ENCODE measurements at regions not wholly inside any gene's neighbourhood (a gene's known extent, or its start where the extent isn't known, plus 50 kb on each side); places are given as distances from the start of the nearest gene placed in this dataset.

- TF ChIP-seq JUN (CRISPR knock-in tag; IDR thresholded peaks at IDR 0.05) (no peak), PREB (CRISPR knock-in tag; IDR thresholded peaks at IDR 0.05; ENCODE audit: borderline replicate concordance) (no peak), CTCF (IDR thresholded peaks at IDR 0.05) (no peak), ZSCAN18 (CRISPR knock-in tag; IDR thresholded peaks at IDR 0.05) (no peak)
Measured at GRCh38 chr1:173421286-173421685, 55.8 kb upstream of the PRDX6 start.

Measured in WTC11 (cell line).